ENCODE measurements at regions not wholly inside any gene's neighbourhood (a gene's known extent, or its start where the extent isn't known, plus 50 kb on each side); places are given as distances from the start of the nearest gene placed in this dataset.

DNA sequence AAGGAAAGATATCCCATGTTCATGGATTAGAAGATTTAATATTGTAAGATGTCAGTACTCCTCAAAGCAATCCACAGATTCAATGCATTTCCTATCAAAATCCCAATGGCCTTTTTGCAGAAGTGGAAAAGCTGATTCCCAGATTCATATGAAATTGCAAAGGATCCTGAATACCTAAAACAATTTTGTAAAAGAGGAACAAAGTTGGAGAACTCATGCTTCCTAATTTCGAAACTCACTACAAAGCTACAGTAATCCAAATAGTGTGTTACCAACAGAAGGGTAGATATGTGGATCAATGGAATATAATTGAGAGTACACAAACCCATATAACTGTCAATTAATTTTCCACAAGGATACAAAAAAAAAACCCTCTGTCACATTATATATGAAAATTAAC, 154.3 kb upstream of the ZNF618 start:
- TF ChIP-seq, protein P1, sequence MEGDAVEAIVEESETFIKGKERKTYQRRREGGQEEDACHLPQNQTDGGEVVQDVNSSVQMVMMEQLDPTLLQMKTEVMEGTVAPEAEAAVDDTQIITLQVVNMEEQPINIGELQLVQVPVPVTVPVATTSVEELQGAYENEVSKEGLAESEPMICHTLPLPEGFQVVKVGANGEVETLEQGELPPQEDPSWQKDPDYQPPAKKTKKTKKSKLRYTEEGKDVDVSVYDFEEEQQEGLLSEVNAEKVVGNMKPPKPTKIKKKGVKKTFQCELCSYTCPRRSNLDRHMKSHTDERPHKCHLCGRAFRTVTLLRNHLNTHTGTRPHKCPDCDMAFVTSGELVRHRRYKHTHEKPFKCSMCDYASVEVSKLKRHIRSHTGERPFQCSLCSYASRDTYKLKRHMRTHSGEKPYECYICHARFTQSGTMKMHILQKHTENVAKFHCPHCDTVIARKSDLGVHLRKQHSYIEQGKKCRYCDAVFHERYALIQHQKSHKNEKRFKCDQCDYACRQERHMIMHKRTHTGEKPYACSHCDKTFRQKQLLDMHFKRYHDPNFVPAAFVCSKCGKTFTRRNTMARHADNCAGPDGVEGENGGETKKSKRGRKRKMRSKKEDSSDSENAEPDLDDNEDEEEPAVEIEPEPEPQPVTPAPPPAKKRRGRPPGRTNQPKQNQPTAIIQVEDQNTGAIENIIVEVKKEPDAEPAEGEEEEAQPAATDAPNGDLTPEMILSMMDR (IDR thresholded peaks at IDR 0.05; ENCODE audit: poor library complexity, severe bottlenecking), result no peak
- no peak for TF ChIP-seq EP300 (conservative IDR thresholded peaks at IDR 0.05; ENCODE audit: poor library complexity, severe bottlenecking)
- TF ChIP-seq REST (IDR thresholded peaks at IDR 0.05; ENCODE audit: borderline replicate concordance), result no peak
- TF ChIP-seq POLR2AphosphoS5 (IDR thresholded peaks at IDR 0.05), result no peak
- no peak for TF ChIP-seq EZH2 (IDR thresholded peaks at IDR 0.05; ENCODE audit: borderline replicate concordance, insufficient read depth, low read length, poor library complexity, severe bottlenecking)
- TF ChIP-seq RAD21 (conservative IDR thresholded peaks at IDR 0.05), result no peak
- no peak for TF ChIP-seq MXI1 (conservative IDR thresholded peaks at IDR 0.05; ENCODE audit: poor library complexity, severe bottlenecking)
- TF ChIP-seq SMC3 (conservative IDR thresholded peaks at IDR 0.05; ENCODE audit: poor library complexity), result no peak
- no peak for TF ChIP-seq TAF1 (IDR thresholded peaks at IDR 0.05; ENCODE audit: low read depth)

Measured in neural cell (in vitro differentiated cells).